ENCODE measurements at regions not wholly inside any gene's neighbourhood (a gene's known extent, or its start where the extent isn't known, plus 50 kb on each side); places are given as distances from the start of the nearest gene placed in this dataset.
A peak's percentile ranks its signal among the peaks of the same experiment; 100 is the strongest.

DNA sequence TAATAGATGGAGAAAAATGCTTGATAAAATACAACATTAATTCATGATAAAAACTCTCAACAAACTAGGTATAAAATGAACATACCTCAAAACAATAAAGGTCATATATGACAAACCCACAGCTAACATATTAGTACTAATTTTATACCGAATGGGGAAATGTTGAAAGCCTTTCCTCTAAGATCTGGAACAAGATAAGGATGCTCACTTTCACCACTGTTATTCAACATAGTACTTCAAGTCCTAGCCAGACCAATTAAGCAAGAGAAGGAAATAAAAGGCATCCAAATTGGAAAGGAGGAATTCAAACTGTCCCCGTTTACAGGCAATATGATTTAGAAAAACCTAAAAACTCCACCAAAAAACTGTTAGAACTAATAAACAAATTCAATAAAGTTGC is 61.5 kb upstream of the CTIF start:
- Histone ChIP-seq H3K36me3 (ENCODE audit: control insufficient read depth, insufficient read depth, low read length) (no peaks in the 10 kb centered on the region), H3K4me3 (ENCODE audit: low read depth, low read length) (no peak overlapping the region), H3K27me3 (ENCODE audit: control insufficient read depth, insufficient read depth, low read length) (no peaks in the 10 kb centered on the region)
- POLR2A ChIA-PET: no interaction called here
- CTCF ChIA-PET: no interaction called here
- DNase-seq (ENCODE audit: low read depth): no peak
- TF ChIP-seq CTCF (IDR thresholded peaks at IDR 0.05; ENCODE audit: insufficient read depth, low read depth, low read length): no peak

- ChIA-PET CTCF (interaction anchor here (0.6 to 4.0 kb wide), 32 partner anchors 8 to 762 kb away, joined by 3 to 35 read pairs (median 5); partner anchors contain the start of gene CTIF), POLR2A (interaction anchor here (0.5 kb wide), 1 partner anchor 195 kb away, joined by 5 read pairs; no protein-coding TSS in a partner anchor)
- TF ChIP-seq CTCF (IDR thresholded peaks at IDR 0.05; ENCODE audit: insufficient read depth, low read depth, low read length): no peak
- H3K4me3 ChIP-seq (ENCODE audit: low read depth, low read length): no peak overlapping the region
- H3K36me3 ChIP-seq (ENCODE audit: control insufficient read depth, insufficient read depth, low read length): no peaks in the 10 kb centered on the region
- DNase-seq (ENCODE audit: low read depth): no peak
- no peaks in the 10 kb centered on the region for H3K27me3 ChIP-seq (ENCODE audit: control insufficient read depth, insufficient read depth, low read length)
Measured at GRCh38 chr18:48476550-48476917, 62.3 kb upstream of the CTIF start.

DNA sequence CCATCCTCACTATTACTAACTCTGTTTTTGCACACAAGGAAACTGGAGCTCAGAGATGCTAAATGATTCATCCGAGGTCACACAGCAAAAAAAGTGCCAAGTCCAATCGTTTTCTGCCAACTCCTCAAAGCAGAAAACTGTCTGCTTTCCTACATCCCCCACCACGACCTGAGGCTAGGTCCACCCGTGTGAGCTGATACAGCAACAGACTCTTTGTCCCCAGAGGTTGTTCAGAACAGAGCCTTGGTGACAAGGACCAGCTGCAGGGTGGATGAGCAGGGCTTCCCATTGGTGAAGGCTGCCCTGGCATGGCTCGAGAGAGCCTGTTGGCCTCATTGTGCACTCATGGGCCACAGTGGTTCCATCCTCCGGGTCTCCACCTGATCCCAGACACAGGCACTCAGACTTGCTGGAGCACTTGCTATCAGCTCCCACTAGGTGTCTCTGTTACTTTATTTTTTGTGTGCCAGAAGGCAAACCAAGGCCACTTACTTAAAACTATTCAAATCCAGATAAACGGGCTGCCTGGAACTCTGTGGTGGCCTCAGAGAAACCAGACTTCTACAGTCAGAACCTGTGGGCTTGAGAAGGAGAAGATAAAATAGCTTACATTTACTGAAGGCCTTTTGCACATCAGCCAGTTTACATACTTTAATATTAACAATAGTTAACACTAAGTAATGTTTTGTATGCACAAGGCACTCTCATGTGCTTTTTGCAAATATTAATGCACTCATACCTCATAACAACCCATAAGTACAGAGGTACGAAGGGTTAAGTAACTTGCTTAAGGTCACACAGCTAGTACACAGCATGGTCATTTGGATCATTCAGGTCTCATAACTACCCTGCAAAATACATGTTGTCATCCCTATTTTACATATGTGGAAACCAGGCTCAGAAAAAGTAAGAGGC is 62.9 kb upstream of the CTIF start:
- POLR2A ChIA-PET: interaction anchor here (0.5 kb wide), 1 partner anchor 196 kb away, joined by 5 read pairs; no protein-coding TSS in a partner anchor
- CTCF ChIA-PET: interaction anchor here (0.6 to 4.0 kb wide), 44 partner anchors 8 to 762 kb away, joined by 3 to 35 read pairs (median 5); partner anchors contain the start of gene CTIF
- H3K4me3 ChIP-seq (ENCODE audit: low read depth, low read length): no peak overlapping the region
- TF ChIP-seq CTCF (IDR thresholded peaks at IDR 0.05; ENCODE audit: insufficient read depth, low read depth, low read length): peak; percentile 84
- DNase-seq (ENCODE audit: low read depth): no peak
- no peaks in the 10 kb centered on the region for H3K36me3 ChIP-seq (ENCODE audit: control insufficient read depth, insufficient read depth, low read length)
- no peaks in the 10 kb centered on the region for H3K27me3 ChIP-seq (ENCODE audit: control insufficient read depth, insufficient read depth, low read length)

- Histone ChIP-seq H3K36me3 (ENCODE audit: control insufficient read depth, insufficient read depth, low read length) (no peaks in the 10 kb centered on the region), H3K4me3 (ENCODE audit: low read depth, low read length) (no peak overlapping the region), H3K27me3 (ENCODE audit: control insufficient read depth, insufficient read depth, low read length) (no peaks in the 10 kb centered on the region)
- ChIA-PET CTCF (interaction anchor here (0.8 to 4.0 kb wide), 9 partner anchors 9 to 200 kb away, joined by 3 to 35 read pairs (median 10); partner anchors contain the start of gene CTIF), POLR2A (no interaction called here)
- TF ChIP-seq CTCF (IDR thresholded peaks at IDR 0.05; ENCODE audit: insufficient read depth, low read depth, low read length): no peak
- no peak for DNase-seq (ENCODE audit: low read depth)
Measured at GRCh38 chr18:48473816-48474215, 64.6 kb upstream of the ZBTB7C start.

DNA sequence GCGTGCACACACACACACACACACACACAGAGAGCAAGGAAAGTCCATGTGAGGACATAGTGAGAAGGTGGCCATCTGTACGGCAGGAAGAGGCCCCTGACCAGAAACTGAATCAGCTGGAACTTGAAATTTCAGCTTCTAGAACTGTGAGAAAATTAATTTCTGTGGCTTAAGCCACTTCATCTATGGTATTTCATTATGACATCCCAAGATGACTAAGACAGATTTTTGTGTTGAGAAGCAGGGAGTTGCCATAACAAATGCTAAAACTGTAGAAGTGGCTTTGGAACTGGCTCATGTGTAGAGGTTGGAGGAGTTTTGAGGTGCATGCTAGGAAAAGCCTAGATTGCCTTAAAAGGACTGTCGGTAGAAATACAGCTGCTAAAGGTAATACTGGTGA is 63.4 kb upstream of the ZBTB7C start:
- TF ChIP-seq CTCF (IDR thresholded peaks at IDR 0.05; ENCODE audit: insufficient read depth, low read depth, low read length): no peak
- CTCF ChIA-PET: interaction anchor here (1.2 to 3.1 kb wide), 2 partner anchors 12 to 168 kb away, joined by 3 to 10 read pairs; no protein-coding TSS in a partner anchor
- no peaks in the 10 kb centered on the region for H3K27me3 ChIP-seq (ENCODE audit: control insufficient read depth, insufficient read depth, low read length)
- POLR2A ChIA-PET: no interaction called here
- no peaks in the 10 kb centered on the region for H3K36me3 ChIP-seq (ENCODE audit: control insufficient read depth, insufficient read depth, low read length)
- no peak overlapping the region for H3K4me3 ChIP-seq (ENCODE audit: low read depth, low read length)
- DNase-seq (ENCODE audit: low read depth): no peak

Data from BJ (cell line).